ENCODE measurements at regions not wholly inside any gene's neighbourhood (a gene's known extent, or its start where the extent isn't known, plus 50 kb on each side); places are given as distances from the start of the nearest gene placed in this dataset.

- H3K27ac ChIP-seq = no peak overlapping the region
- no peak for TF ChIP-seq CTCF (conservative IDR thresholded peaks at IDR 0.05)
Observed at GRCh38 chr1:226816576-226816975, 53.8 kb upstream of the PSEN2 start.

DNA sequence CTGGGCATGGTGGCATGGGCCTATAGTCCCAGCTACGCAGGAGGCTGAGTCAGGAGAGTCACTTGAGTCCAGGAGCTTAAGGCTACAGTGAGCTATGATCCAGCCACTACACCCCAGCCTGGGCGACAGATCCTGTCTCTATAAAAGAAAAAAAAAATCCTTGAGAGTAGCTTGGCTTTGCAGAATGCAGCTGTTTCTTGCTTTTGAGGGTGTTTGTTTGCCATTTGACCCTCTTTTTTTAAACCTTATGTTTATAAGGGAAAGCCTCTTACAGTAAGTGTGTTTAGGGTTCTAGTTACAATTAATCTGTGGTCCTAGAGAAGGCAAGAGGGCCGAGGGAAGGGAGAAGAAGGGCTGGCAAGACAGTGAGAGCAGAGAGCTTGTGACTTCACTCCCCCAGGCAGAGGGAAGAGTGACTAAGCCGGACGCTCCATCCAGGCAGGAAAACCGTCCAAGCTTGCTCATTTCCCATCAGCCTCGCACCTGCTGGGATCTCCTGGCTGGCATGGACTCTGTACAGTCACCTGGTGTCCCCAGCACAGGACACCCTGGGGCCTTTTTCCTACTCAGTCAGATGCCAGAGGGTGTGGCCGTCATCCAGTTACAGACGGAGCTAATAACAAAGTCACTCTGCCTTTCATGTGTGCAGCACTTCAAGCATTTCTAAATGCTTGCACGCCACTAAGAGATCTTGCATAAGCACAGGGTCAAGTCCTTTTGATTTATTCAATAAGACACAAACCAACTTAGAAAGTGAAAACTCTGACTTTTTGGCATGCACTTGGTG lies 55.5 kb upstream of the PSEN2 start:
- no peak for TF ChIP-seq CTCF (conservative IDR thresholded peaks at IDR 0.05)
- H3K27ac ChIP-seq = peak overlapping the region; percentile 35

- no peak for TF ChIP-seq CTCF (conservative IDR thresholded peaks at IDR 0.05)
- H3K27ac ChIP-seq = no peak overlapping the region
Observed at GRCh38 chr1:226813671-226814591, 56.5 kb upstream of the PSEN2 start.

GRCh38 chr1:226810681-226811080 lies 59.7 kb upstream of the PSEN2 start:
- no peak for TF ChIP-seq CTCF (conservative IDR thresholded peaks at IDR 0.05)
- H3K27ac ChIP-seq = no peak overlapping the region

GRCh38 chr1:226809785-226810571 lies 60.4 kb upstream of the PSEN2 start:
- H3K27ac ChIP-seq = no peak overlapping the region
- no peak for TF ChIP-seq CTCF (conservative IDR thresholded peaks at IDR 0.05)

DNA sequence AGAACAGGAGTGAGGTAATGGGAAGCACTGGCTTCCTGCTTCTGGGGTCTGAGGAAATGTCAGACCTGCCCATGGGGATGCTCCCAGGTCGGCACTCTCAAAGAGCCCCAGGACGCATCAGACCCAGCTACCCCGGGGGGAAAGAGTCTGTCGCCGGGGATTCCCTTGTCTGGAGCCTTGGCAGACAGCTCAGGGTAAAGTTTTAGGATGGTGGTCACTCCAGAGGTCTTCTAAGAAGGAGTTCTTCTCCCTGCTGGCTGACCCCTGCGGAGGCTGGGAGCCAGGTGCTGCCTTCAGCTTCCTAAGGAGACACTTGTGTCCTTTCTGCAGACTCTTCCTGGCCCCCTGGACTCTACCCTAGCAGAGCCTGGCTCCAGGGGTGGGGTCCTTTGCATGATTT lies 61.9 kb upstream of the PSEN2 start:
- no peak for TF ChIP-seq CTCF (conservative IDR thresholded peaks at IDR 0.05)
- no peak overlapping the region for H3K27ac ChIP-seq

- H3K27ac ChIP-seq = no peak overlapping the region
- TF ChIP-seq CTCF (conservative IDR thresholded peaks at IDR 0.05) = no peak
Observed at GRCh38 chr1:226806988-226807387, 63.4 kb upstream of the PSEN2 start.

Data from VCaP (cell line).